OCI-LY3 (cell line): ENCODE measurements at regions not wholly inside any gene's neighbourhood (a gene's known extent, or its start where the extent isn't known, plus 50 kb on each side); places are given as distances from the start of the nearest gene placed in this dataset.

Source experiments
- H2AFZ ChIP-seq: fragments of 200-600, 300-600 bp; shearing (Covaris generic); 2 replicates; pipeline ENCODE4 v1.6.0; 2014; ENCODE audit warnings: antibody characterized with exemption, low read depth, low read length
- H3K27ac ChIP-seq: fragments of 200-600, 300-600 bp; sonication (generic); 2 replicates; pipeline ENCODE4 v1.5.1; 2014; ENCODE audit warnings: mild to moderate bottlenecking, low read length, moderate library complexity, mixed read lengths
- H3K27me3 ChIP-seq: fragments of 200-600, 300-600 bp; sonication (generic); 2 replicates; pipeline ENCODE4 v1.6.1; 2014; ENCODE audit warnings: low read depth, low read length, mixed read lengths
- H3K36me3 ChIP-seq: fragments of 200-600, 300-600 bp; sonication (generic); replicated peaks from 2 replicates; pipeline ENCODE3; 2014; ENCODE audit warnings: low read depth, low read length, mixed read lengths
- H3K4me1 ChIP-seq: fragments of 300-600, 200-600 bp; sonication (generic); 2 replicates; pipeline ENCODE4 v1.6.1; 2014; ENCODE audit warnings: low read length, mixed read lengths
- H3K4me2 ChIP-seq: fragments of 200-600, 300-600 bp; sonication (generic); 2 replicates; pipeline ENCODE4 v1.6.1; 2014; ENCODE audit warnings: low read length, mixed read lengths
- H3K4me3 ChIP-seq: fragments of 300-600, 200-600 bp; sonication (generic); 2 replicates; pipeline ENCODE4 v1.5.1; 2014; ENCODE audit warnings: antibody characterized with exemption, mild to moderate bottlenecking, low read length, moderate library complexity
- H3K79me2 ChIP-seq: fragments of 300-600, 200-600 bp; shearing (Covaris generic); 2 replicates; pipeline ENCODE4 v1.6.1; 2014; ENCODE audit warnings: mild to moderate bottlenecking, low read length, mixed read lengths
- H3K9ac ChIP-seq: fragments of 300-600, 200-600 bp; shearing (Covaris generic); 2 replicates; pipeline ENCODE4 v1.6.0; 2014; ENCODE audit warnings: mild to moderate bottlenecking, low read length, moderate library complexity
- H3K9me3 ChIP-seq: fragments of 200-600, 300-600 bp; shearing (Covaris generic); 2 replicates; pipeline ENCODE4 v1.6.1; 2014; ENCODE audit warnings: low read length, mixed read lengths; ENCODE audit not compliant: insufficient read depth
- H4K20me1 ChIP-seq: fragments of 200-600, 300-600 bp; sonication (generic); 2 replicates; pipeline ENCODE4 v1.6.1; 2016; ENCODE audit warnings: low read length, mixed read lengths; ENCODE audit not compliant: insufficient read depth
- EZH2phosphoT487 ChIP-seq: fragments of 200-600 bp; shearing (Covaris generic); IDR thresholded peaks from 2 replicates; pipeline ENCODE4 v1.6.1; 2018; ENCODE audit warnings: antibody characterized with exemption, mixed run types, low read depth
- TF ChIP-seq, protein P1 (sequence below): fragments of 200-600, 300-600 bp; sonication (generic); IDR thresholded peaks from 2 replicates; pipeline ENCODE4 v1.5.1; 2014; ENCODE audit warnings: antibody characterized with exemption, low read length, low read depth

DNA sequence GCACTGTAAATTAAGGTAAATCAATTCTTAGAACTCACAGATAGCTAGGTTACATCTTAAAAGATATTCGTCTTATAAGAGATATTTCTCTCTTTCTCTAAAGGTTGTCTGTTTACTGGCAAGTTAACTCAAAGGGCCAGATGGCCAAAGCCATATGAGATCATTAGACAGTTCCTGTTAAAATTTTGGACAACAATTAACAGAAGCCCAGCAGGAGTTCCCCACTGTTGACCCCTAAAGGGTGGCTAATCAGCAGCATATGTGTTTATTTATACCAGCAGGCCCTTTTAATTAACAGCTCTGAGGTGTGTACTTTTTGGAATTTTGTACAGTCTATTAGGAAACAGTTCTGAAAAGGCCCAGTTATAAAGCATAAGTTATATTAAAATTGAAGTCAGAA, 245.8 kb downstream of the LIG4 start:
- Histone ChIP-seq H3K4me3 (no peak overlapping the region), H3K79me2 (no peaks in the 10 kb centered on the region), H3K9me3 (no peaks in the 10 kb centered on the region), H3K27ac (no peak overlapping the region), H3K4me1 (no peaks in the 10 kb centered on the region), H3K27me3 (no peaks in the 10 kb centered on the region), H3K36me3 (no peaks in the 10 kb centered on the region), H4K20me1 (no peaks in the 10 kb centered on the region), H2AFZ (no peak overlapping the region), H3K9ac (no peak overlapping the region), H3K4me2 (no peak overlapping the region)
- TF ChIP-seq EZH2phosphoT487, result no peak
- TF ChIP-seq, protein P1, sequence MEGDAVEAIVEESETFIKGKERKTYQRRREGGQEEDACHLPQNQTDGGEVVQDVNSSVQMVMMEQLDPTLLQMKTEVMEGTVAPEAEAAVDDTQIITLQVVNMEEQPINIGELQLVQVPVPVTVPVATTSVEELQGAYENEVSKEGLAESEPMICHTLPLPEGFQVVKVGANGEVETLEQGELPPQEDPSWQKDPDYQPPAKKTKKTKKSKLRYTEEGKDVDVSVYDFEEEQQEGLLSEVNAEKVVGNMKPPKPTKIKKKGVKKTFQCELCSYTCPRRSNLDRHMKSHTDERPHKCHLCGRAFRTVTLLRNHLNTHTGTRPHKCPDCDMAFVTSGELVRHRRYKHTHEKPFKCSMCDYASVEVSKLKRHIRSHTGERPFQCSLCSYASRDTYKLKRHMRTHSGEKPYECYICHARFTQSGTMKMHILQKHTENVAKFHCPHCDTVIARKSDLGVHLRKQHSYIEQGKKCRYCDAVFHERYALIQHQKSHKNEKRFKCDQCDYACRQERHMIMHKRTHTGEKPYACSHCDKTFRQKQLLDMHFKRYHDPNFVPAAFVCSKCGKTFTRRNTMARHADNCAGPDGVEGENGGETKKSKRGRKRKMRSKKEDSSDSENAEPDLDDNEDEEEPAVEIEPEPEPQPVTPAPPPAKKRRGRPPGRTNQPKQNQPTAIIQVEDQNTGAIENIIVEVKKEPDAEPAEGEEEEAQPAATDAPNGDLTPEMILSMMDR, result no peak

DNA sequence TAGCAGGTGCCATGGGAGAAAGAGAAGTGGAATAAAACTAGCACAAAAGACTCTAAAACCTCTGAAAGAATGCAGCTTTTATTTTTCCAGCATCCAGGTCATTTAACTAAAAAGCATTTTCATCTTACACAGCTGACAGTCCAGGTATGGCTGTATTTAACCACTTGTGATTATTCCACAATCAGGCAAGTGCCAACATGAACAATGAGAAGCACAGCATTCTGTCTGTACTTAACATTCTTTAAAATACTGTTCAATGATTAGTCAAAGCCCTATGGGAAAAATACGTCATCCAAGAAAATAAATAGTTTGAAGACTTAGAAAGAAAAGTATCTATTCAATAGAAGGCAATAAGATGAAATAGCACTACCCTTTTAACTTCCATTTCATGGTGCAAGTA, 246.9 kb downstream of the LIG4 start:
- TF ChIP-seq, protein P1, result no peak
- TF ChIP-seq EZH2phosphoT487, result no peak
- H4K20me1 ChIP-seq, result no peaks in the 10 kb centered on the region
- H3K79me2 ChIP-seq, result no peaks in the 10 kb centered on the region
- H3K9ac ChIP-seq, result no peak overlapping the region
- H3K27me3 ChIP-seq, result no peaks in the 10 kb centered on the region
- no peaks in the 10 kb centered on the region for H3K9me3 ChIP-seq
- H3K27ac ChIP-seq, result no peak overlapping the region
- peak overlapping the region; percentile 44; the same call in 1 of the 2 replicates for H2AFZ ChIP-seq
- no peak overlapping the region for H3K4me3 ChIP-seq
- no peak overlapping the region for H3K4me2 ChIP-seq
- H3K4me1 ChIP-seq, result no peaks in the 10 kb centered on the region
- H3K36me3 ChIP-seq, result no peaks in the 10 kb centered on the region

DNA sequence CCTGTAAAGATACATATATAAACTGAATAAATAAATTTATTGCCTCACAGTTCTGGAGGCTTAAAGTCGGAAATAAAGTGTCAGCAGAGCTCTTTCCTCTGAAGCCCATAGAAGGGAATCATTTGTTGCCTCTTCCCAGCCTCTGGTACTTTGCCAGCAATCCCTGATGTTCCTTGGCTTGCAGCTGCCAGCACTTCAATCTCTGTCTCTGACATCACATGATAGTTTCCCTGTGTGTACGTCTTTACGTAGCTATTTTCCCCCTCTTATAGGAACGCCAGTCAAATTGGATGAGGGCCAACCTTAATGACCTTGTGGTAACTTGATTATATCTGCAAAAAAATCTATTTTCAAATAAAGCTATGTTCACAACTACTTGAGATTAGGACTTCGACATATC, 250.9 kb downstream of the LIG4 start:
- H4K20me1 ChIP-seq, result no peaks in the 10 kb centered on the region
- no peaks in the 10 kb centered on the region for H3K36me3 ChIP-seq
- H3K4me2 ChIP-seq, result no peak overlapping the region
- H3K27ac ChIP-seq, result no peak overlapping the region
- no peaks in the 10 kb centered on the region for H3K9me3 ChIP-seq
- H3K4me3 ChIP-seq, result no peak overlapping the region
- H3K9ac ChIP-seq, result no peak overlapping the region
- no peaks in the 10 kb centered on the region for H3K27me3 ChIP-seq
- H2AFZ ChIP-seq, result no peak overlapping the region
- H3K79me2 ChIP-seq, result no peaks in the 10 kb centered on the region
- no peak for TF ChIP-seq EZH2phosphoT487
- TF ChIP-seq, protein P1, result no peak
- H3K4me1 ChIP-seq, result no peaks in the 10 kb centered on the region

- H3K4me3 ChIP-seq, result no peak overlapping the region
- H3K9ac ChIP-seq, result no peak overlapping the region
- no peaks in the 10 kb centered on the region for H3K79me2 ChIP-seq
- no peak overlapping the region for H3K27ac ChIP-seq
- H3K27me3 ChIP-seq, result no peaks in the 10 kb centered on the region
- H3K9me3 ChIP-seq, result no peaks in the 10 kb centered on the region
- no peaks in the 10 kb centered on the region for H3K36me3 ChIP-seq
- H3K4me2 ChIP-seq, result no peak overlapping the region
- H4K20me1 ChIP-seq, result no peaks in the 10 kb centered on the region
- TF ChIP-seq, protein P1, result no peak
- TF ChIP-seq EZH2phosphoT487, result no peak
- no peak overlapping the region for H2AFZ ChIP-seq
- H3K4me1 ChIP-seq, result no peaks in the 10 kb centered on the region
These were observed 253.3 kb downstream of the LIG4 start for GRCh38 chr13:107961849-107962608.
